Activated naive CD8-positive, alpha-beta T cell treated with anti-CD3 and anti-CD28 coated beads for 36 hours (primary cell): ENCODE measurements at regions not wholly inside any gene's neighbourhood (a gene's known extent, or its start where the extent isn't known, plus 50 kb on each side); places are given as distances from the start of the nearest gene placed in this dataset.
A peak's percentile ranks its signal among the peaks of the same experiment; 100 is the strongest.
"Not testable (repeated sequence)": the region's sequence is repeated elsewhere in the genome, so short reads cannot be mapped to it uniquely, and the experiment has no call there.

Experiments used
- DNase-seq: peaks from one replicate; pipeline ENCODE4 v3.0.0; 2021
- H3K27ac Mint-ChIP-seq: one replicate; pipeline ENCODE4 v1.8.0; 2022; ENCODE audit warnings: mild to moderate bottlenecking, moderate library complexity, mixed read lengths
- H3K27me3 Mint-ChIP-seq: one replicate; pipeline ENCODE4 v1.8.0; 2022; ENCODE audit warnings: mild to moderate bottlenecking, mixed read lengths
- H3K36me3 Mint-ChIP-seq: one replicate; pipeline ENCODE4 v1.8.0; 2021; ENCODE audit warnings: mild to moderate bottlenecking, mixed read lengths
- H3K4me1 Mint-ChIP-seq: one replicate; pipeline ENCODE4 v1.8.0; 2021; ENCODE audit warnings: mixed read lengths
- H3K4me3 Mint-ChIP-seq: one replicate; pipeline ENCODE4 v1.8.0; 2022; ENCODE audit warnings: mild to moderate bottlenecking, moderate library complexity, mixed read lengths
- H3K9me3 Mint-ChIP-seq: one replicate; pipeline ENCODE4 v1.8.0; 2022; ENCODE audit warnings: mixed read lengths

GRCh38 chr19:27821418-27822018 lies 1391.4 kb downstream of the UQCRFS1 start:
- Mint-ChIP-seq H3K9me3 (peaks cover 43% of the 10 kb centered on the region), H3K4me3 (no peak overlapping the region), H3K4me1 (no peaks in the 10 kb centered on the region), H3K36me3 (peaks cover 40% of the 10 kb centered on the region), H3K27ac (no peak overlapping the region), H3K27me3 (no peaks in the 10 kb centered on the region)
- no peak for DNase-seq

- H3K4me1 Mint-ChIP-seq, result no peaks in the 10 kb centered on the region
- H3K4me3 Mint-ChIP-seq, result no peak overlapping the region
- peaks cover 37% of the 10 kb centered on the region for H3K36me3 Mint-ChIP-seq
- H3K27ac Mint-ChIP-seq, result no peak overlapping the region
- no peaks in the 10 kb centered on the region for H3K27me3 Mint-ChIP-seq
- DNase-seq, result no peak
- peaks cover 33% of the 10 kb centered on the region for H3K9me3 Mint-ChIP-seq
Observed at GRCh38 chr19:27815985-27816384, 1397.0 kb downstream of the UQCRFS1 start.

- not testable (repeated sequence) for H3K27me3 Mint-ChIP-seq, H3K4me1 Mint-ChIP-seq, H3K27ac Mint-ChIP-seq, H3K4me3 Mint-ChIP-seq, DNase-seq
- Mint-ChIP-seq H3K9me3 (peaks cover 36% of the 10 kb centered on the region), H3K36me3 (peaks cover 41% of the 10 kb centered on the region)
Observed at GRCh38 chr19:27814834-27815233, 1398.1 kb downstream of the UQCRFS1 start.

GRCh38 chr19:27814274-27814673 lies 1398.7 kb downstream of the UQCRFS1 start:
- not testable (repeated sequence) for H3K4me3 Mint-ChIP-seq, H3K27me3 Mint-ChIP-seq, H3K4me1 Mint-ChIP-seq, H3K27ac Mint-ChIP-seq, DNase-seq
- Mint-ChIP-seq H3K9me3 (peaks cover 36% of the 10 kb centered on the region), H3K36me3 (peaks cover 41% of the 10 kb centered on the region)

- peaks cover 6% of the 10 kb centered on the region for H3K9me3 Mint-ChIP-seq
- H3K36me3 Mint-ChIP-seq, result peaks cover 44% of the 10 kb centered on the region
Observed at GRCh38 chr19:27806471-27807070, 1406.4 kb downstream of the UQCRFS1 start.

GRCh38 chr19:27805848-27806247 lies 1407.1 kb downstream of the UQCRFS1 start:
- no peaks in the 10 kb centered on the region for H3K27me3 Mint-ChIP-seq
- H3K4me1 Mint-ChIP-seq, result no peaks in the 10 kb centered on the region
- peaks cover 6% of the 10 kb centered on the region for H3K9me3 Mint-ChIP-seq
- peaks cover 46% of the 10 kb centered on the region for H3K36me3 Mint-ChIP-seq
- DNase-seq, result no peak
- H3K4me3 Mint-ChIP-seq, result no peak overlapping the region
- H3K27ac Mint-ChIP-seq, result no peak overlapping the region

More at GRCh38 chr19:27806471-27807070, 1406.4 kb downstream of the UQCRFS1 start:
- no peak for DNase-seq
- Mint-ChIP-seq H3K4me1 (no peaks in the 10 kb centered on the region), H3K27ac (no peak overlapping the region), H3K4me3 (no peak overlapping the region), H3K27me3 (no peaks in the 10 kb centered on the region)

GRCh38 chr19:27802293-27802692 lies 1410.7 kb downstream of the UQCRFS1 start:
- not testable (repeated sequence) for H3K4me1 Mint-ChIP-seq, H3K27ac Mint-ChIP-seq, DNase-seq, H3K27me3 Mint-ChIP-seq, H3K9me3 Mint-ChIP-seq, H3K4me3 Mint-ChIP-seq
- peaks cover 46% of the 10 kb centered on the region for H3K36me3 Mint-ChIP-seq

GRCh38 chr19:27796540-27796939 lies 1416.4 kb downstream of the UQCRFS1 start:
- H3K9me3 Mint-ChIP-seq, result no peaks in the 10 kb centered on the region
- H3K4me3 Mint-ChIP-seq, result no peak overlapping the region
- no peaks in the 10 kb centered on the region for H3K27me3 Mint-ChIP-seq
- peaks cover 23% of the 10 kb centered on the region for H3K36me3 Mint-ChIP-seq
- H3K27ac Mint-ChIP-seq, result no peak overlapping the region
- H3K4me1 Mint-ChIP-seq, result peaks cover 22% of the 10 kb centered on the region
- no peak for DNase-seq

GRCh38 chr19:27796073-27796472 lies 1416.9 kb downstream of the UQCRFS1 start:
- Mint-ChIP-seq H3K27ac (no peak overlapping the region), H3K9me3 (no peaks in the 10 kb centered on the region), H3K4me3 (no peak overlapping the region), H3K36me3 (peaks cover 22% of the 10 kb centered on the region), H3K4me1 (peaks cover 25% of the 10 kb centered on the region), H3K27me3 (no peaks in the 10 kb centered on the region)
- DNase-seq, result no peak

GRCh38 chr19:27795369-27795768 lies 1417.6 kb downstream of the UQCRFS1 start:
- Mint-ChIP-seq H3K36me3 (peaks cover 24% of the 10 kb centered on the region), H3K27ac (no peak overlapping the region), H3K9me3 (no peaks in the 10 kb centered on the region), H3K27me3 (no peaks in the 10 kb centered on the region), H3K4me3 (peak overlapping the region; percentile 40), H3K4me1 (peaks cover 30% of the 10 kb centered on the region)
- no peak for DNase-seq

GRCh38 chr19:27794494-27795042 lies 1418.4 kb downstream of the UQCRFS1 start:
- Mint-ChIP-seq H3K36me3 (peaks cover 21% of the 10 kb centered on the region), H3K9me3 (no peaks in the 10 kb centered on the region), H3K27ac (peak overlapping the region; percentile 94), H3K4me3 (peak overlapping the region; percentile 94), H3K27me3 (no peaks in the 10 kb centered on the region), H3K4me1 (peaks cover 27% of the 10 kb centered on the region)
- DNase-seq, result peak; percentile 17

- H3K27me3 Mint-ChIP-seq, result no peaks in the 10 kb centered on the region
- DNase-seq, result peak; percentile 91
- H3K4me1 Mint-ChIP-seq, result peaks cover 24% of the 10 kb centered on the region
- peak overlapping the region; percentile 94 for H3K4me3 Mint-ChIP-seq
- peak overlapping the region; percentile 94 for H3K27ac Mint-ChIP-seq
- H3K9me3 Mint-ChIP-seq, result peaks cover under 1% of the 10 kb centered on the region
- peaks cover 24% of the 10 kb centered on the region for H3K36me3 Mint-ChIP-seq
Observed at GRCh38 chr19:27793644-27794493, 1419.1 kb downstream of the UQCRFS1 start.

- DNase-seq, result peak; percentile 76
- H3K9me3 Mint-ChIP-seq, result peaks cover 3% of the 10 kb centered on the region
- peaks cover 24% of the 10 kb centered on the region for H3K4me1 Mint-ChIP-seq
- no peaks in the 10 kb centered on the region for H3K27me3 Mint-ChIP-seq
- peak overlapping the region; percentile 94 for H3K4me3 Mint-ChIP-seq
- peak overlapping the region; percentile 94 for H3K27ac Mint-ChIP-seq
- peaks cover 28% of the 10 kb centered on the region for H3K36me3 Mint-ChIP-seq
Observed at GRCh38 chr19:27793128-27793643, 1419.8 kb downstream of the UQCRFS1 start.

- H3K4me1 Mint-ChIP-seq, result peaks cover 25% of the 10 kb centered on the region
- H3K36me3 Mint-ChIP-seq, result peaks cover 27% of the 10 kb centered on the region
- no peaks in the 10 kb centered on the region for H3K27me3 Mint-ChIP-seq
- DNase-seq, result no peak
- H3K9me3 Mint-ChIP-seq, result peaks cover 5% of the 10 kb centered on the region
- H3K4me3 Mint-ChIP-seq, result peak overlapping the region; percentile 94
- peak overlapping the region; percentile 94 for H3K27ac Mint-ChIP-seq
Observed at GRCh38 chr19:27792576-27793127, 1420.3 kb downstream of the UQCRFS1 start.
